IPS DF 4.7 (cell line): ENCODE measurements at regions not wholly inside any gene's neighbourhood (a gene's known extent, or its start where the extent isn't known, plus 50 kb on each side); places are given as distances from the start of the nearest gene placed in this dataset.
"Not testable (repeated sequence)": the region's sequence is repeated elsewhere in the genome, so short reads cannot be mapped to it uniquely, and the experiment has no call there.

ENCODE experiments used
- DNase-seq: peaks from one replicate; pipeline ENCODE4 v3.0.0-alpha.2; 2013; ENCODE audit warnings: low spot score; ENCODE audit errors: extremely low read depth

GRCh38 chr18:73147590-73147989 lies 279.8 kb upstream of the NETO1 start:
- DNase-seq: no peak

- no peak for DNase-seq
Measured at GRCh38 chr18:73144030-73144429, 276.2 kb upstream of the NETO1 start.

GRCh38 chr18:73136134-73136533 lies 268.3 kb upstream of the NETO1 start:
- no peak for DNase-seq

- DNase-seq: no peak
Measured at GRCh38 chr18:73124175-73124574, 256.4 kb upstream of the NETO1 start.

GRCh38 chr18:73121207-73121606 lies 253.4 kb upstream of the NETO1 start:
- DNase-seq: no peak

GRCh38 chr18:73120626-73121025 lies 252.8 kb upstream of the NETO1 start:
- DNase-seq: no peak

GRCh38 chr18:73119574-73119973 lies 251.8 kb upstream of the NETO1 start:
- DNase-seq: no peak

GRCh38 chr18:73118121-73118816 lies 250.5 kb upstream of the NETO1 start:
- no peak for DNase-seq

GRCh38 chr18:73110307-73110706 lies 242.5 kb upstream of the NETO1 start:
- no peak for DNase-seq

GRCh38 chr18:73101977-73102376 lies 234.2 kb upstream of the NETO1 start:
- DNase-seq: no peak

- not testable (repeated sequence) for DNase-seq
Measured at GRCh38 chr18:73101491-73101890, 233.7 kb upstream of the NETO1 start.

GRCh38 chr18:73099759-73100158 lies 232.0 kb upstream of the NETO1 start:
- no peak for DNase-seq

GRCh38 chr18:73093687-73094250 lies 226.0 kb upstream of the NETO1 start:
- no peak for DNase-seq

GRCh38 chr18:73088445-73088844 lies 220.7 kb upstream of the NETO1 start:
- no peak for DNase-seq

GRCh38 chr18:73087282-73087977 lies 219.6 kb upstream of the NETO1 start:
- no peak for DNase-seq

GRCh38 chr18:73079920-73080319 lies 212.1 kb upstream of the NETO1 start:
- DNase-seq: no peak

GRCh38 chr18:73060666-73061288 lies 193.0 kb upstream of the NETO1 start:
- DNase-seq: no peak

- DNase-seq: no peak
Measured at GRCh38 chr18:73059280-73059679, 191.5 kb upstream of the NETO1 start.

GRCh38 chr18:73047688-73048087 lies 179.9 kb upstream of the NETO1 start:
- DNase-seq: no peak

- no peak for DNase-seq
Measured at GRCh38 chr18:73045037-73045436, 177.2 kb upstream of the NETO1 start.

- no peak for DNase-seq
Measured at GRCh38 chr18:73043611-73044010, 175.8 kb upstream of the NETO1 start.

- no peak for DNase-seq
Measured at GRCh38 chr18:73043211-73043610, 175.4 kb upstream of the NETO1 start.
